HS-5 (cell line): ENCODE measurements at regions not wholly inside any gene's neighbourhood (a gene's known extent, or its start where the extent isn't known, plus 50 kb on each side); places are given as distances from the start of the nearest gene placed in this dataset.
A peak's percentile ranks its signal among the peaks of the same experiment; 100 is the strongest.

Experiments used
- DNase-seq: peaks from one replicate; pipeline ENCODE4 v3.0.0-alpha.2; 2012; ENCODE audit warnings: low read depth

DNA sequence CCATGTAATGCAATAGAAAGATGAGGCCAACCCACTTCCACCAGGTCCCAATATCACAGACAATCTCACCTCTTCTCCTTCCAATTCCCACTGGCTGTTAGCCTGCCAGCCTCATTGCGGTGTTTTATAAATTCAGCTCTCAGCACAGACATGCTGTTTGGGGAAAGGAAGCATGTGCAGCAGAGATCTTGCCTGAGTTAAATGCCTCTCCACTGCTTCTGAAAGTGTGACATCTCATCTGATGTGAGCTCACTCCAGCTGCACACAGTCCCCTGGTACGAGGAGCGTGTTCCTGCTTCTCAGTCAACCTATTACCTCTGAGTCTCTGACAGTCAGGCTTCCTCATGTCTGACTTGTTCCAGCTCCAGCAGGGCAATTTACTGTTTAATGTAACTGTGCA lies 122.7 kb upstream of the GUCY1A2 start:
- DNase-seq: no peak

DNA sequence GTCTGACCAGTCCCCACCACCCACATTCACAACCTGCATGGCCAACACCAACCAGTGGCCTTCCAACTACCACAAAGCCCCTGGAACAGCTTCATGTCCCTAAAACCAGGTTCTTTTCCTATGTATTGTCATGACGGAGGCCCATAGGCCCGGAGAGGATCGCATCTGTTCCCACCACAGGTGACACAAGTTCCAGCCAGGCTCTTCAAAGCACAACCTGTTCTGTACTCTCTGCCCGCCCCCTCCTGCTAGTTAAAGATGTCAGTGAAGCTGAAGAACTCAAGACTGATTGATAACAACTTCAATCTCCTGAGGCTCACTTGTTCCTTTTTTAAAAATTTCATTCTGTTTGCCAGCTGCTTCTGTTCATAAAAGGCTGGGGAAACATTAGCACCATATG lies 121.1 kb upstream of the GUCY1A2 start:
- no peak for DNase-seq

GRCh38 chr11:107136892-107137291 lies 118.6 kb upstream of the GUCY1A2 start:
- DNase-seq: no peak

DNA sequence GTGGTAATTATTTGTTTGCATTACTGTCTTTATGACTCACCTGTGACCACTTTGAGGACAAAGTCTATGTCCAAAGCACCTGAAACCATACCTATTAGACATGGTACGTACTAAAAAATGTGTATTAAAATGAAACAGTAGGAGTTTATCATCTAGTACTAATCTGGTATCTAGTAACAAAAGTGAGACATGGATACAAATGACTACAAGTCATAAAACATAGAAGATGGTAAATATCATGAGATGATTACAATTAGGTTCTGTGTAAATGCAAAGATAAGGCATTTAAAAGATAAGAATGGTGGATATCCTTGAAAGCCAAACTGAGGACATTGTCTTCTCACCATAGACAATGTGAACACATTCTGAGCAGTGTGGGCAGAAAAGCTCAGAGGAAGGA lies 113.5 kb upstream of the GUCY1A2 start:
- DNase-seq: no peak

DNA sequence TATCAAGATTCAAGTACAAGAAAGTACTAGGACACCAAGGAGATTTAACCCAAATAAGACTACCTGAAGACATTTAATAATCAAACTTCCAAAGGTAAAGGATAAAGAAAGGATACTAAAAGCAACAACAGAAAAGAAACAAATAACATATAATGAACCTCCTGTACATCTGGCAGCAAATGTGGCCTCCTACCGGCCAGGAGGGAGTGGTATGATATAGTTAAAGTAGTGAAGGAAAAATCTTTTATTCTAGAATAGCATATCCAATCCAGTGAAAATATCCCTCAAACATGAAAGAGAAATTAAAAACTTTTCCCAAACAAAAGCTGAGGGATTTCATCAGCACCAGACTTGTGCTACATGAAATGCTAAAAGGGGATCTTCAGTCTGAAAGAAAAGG lies 104.7 kb upstream of the GUCY1A2 start:
- DNase-seq: no peak

GRCh38 chr11:107118025-107118720 lies 99.9 kb upstream of the GUCY1A2 start:
- DNase-seq: peak; percentile 23

DNA sequence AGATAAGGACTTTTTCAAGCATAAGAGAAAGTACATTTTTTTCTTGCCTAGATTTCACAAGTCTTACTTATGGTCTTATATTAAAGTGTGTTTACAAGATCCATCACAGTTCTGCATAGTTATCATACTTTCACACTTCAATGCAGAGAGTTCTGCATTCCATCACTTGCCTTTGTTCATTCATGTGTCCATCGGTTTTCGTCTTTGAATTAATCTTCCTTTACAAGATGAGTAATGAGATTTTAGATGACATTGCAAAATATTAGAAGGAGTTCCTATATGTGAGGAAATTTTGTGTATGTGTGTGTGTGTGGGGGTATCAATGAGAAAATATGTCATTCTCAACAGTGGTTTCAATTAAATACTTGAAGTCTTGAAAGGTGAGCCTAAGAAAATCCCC lies 98.1 kb upstream of the GUCY1A2 start:
- DNase-seq: no peak

DNA sequence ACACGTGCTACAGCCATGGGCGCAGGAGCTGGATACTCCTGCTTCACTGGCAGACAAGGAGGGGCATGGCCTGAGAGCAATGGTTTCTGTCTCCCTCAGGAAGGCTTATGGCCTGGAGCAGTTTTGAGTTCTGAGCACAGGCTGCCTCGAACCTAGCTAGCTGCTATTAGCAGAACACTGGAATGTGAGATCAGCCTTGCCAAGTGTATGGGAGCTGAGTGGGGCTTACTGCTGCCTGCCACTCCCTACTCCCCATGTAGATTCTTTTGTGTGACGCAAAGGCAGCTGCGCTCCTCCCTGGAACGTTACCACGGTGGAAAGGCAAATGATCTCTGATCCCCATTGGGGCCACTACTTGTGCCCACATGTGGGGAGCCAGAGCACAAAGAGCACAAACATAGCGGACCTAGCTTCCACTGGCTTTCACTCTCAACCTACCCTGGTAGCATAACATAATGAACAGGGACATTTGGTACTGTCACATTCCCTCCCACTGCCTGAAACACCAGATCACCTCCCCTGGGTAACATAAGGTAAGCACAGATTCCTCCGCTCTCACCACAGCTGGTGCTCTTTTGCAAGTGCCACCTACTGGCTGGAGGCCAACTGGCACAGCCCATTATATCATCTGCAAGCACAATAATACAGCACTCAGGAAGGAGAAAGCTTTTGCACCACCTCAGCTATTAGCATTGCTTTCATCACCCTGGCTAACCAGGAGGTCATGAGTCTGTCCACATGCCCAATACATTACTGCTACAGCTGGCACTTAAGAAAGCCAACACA lies 84.6 kb upstream of the GUCY1A2 start:
- no peak for DNase-seq

GRCh38 chr11:107092667-107093066 lies 74.4 kb upstream of the GUCY1A2 start:
- DNase-seq: no peak

- DNase-seq: peak; percentile 2
These were observed 60.1 kb upstream of the GUCY1A2 start for GRCh38 chr11:107078375-107078774.

- no peak for DNase-seq
These were observed 58.6 kb upstream of the GUCY1A2 start for GRCh38 chr11:107076832-107077231.

GRCh38 chr11:107071129-107071528 lies 52.9 kb upstream of the GUCY1A2 start:
- no peak for DNase-seq
